ENCODE measurements at regions not wholly inside any gene's neighbourhood (a gene's known extent, or its start where the extent isn't known, plus 50 kb on each side); places are given as distances from the start of the nearest gene placed in this dataset.

DNA sequence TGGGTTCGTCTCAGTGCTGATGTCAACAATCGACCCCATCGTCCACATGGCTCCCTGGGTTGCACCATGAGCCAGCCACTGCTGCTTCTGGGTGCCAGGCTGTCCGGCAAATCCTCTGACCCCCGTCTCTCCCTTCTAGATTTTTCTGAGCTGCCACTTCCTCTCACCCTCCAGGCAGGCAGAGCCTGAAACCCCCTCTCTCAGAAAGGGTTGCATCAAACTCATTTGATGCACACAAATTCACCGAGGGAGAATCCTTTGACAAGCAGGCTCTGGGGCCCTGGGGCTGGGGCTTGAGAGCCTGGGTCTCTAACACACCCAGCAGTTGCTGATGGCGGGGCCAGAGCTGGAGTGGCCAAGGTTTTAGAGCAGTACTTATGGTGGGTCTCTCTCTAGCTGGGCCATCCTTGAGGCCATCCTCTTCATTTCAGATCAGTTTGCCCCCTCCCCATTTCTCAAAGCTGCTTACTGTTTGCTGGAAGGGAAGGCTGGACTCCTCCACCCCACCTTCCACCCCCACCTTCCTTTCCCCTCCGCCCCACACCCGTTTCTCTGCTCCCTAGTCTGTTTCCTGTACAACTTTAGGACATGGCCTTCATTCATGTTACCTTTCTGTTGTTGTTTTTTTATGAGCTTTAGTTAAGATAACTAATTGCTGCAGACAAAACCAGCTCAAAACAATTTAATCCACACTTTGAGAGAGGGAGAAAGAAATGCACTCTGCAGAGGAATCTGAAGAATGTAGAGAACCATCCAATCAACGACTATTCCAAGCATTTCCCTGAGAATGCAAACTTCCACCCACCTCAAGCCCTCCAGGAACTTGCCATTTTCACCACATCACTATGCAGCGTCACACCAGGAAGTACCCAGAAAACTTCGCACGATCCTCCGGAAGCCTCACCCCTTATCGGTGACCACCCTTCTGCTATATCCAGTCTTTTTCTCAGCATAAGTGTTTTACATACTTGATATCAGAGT is 69.5 kb downstream of the ARL4C start:
- CTCF ChIA-PET: interaction anchor here (1.1 kb wide), 1 partner anchor 19 kb away, joined by 4 read pairs; no protein-coding TSS in a partner anchor
- peak; percentile 87 for FAIRE-seq
- peak; percentile 75 for DNase-seq (ENCODE audit: low read depth, low spot score)
- H3K4me3 ChIP-seq (replicated peaks in 1 of 3; ENCODE audit: insufficient read depth in 1 of 3, low read depth in 1 of 3, low read length in 3 of 3): no peak overlapping the region
- no peaks in the 10 kb centered on the region for H3K9me3 ChIP-seq (replicated peaks; ENCODE audit: control insufficient read depth, insufficient read depth, low read length)
- H3K36me3 ChIP-seq (ENCODE audit: control insufficient read depth in 2 of 2, extremely low read depth in 1 of 2, insufficient read depth in 2 of 2, low read length in 2 of 2): no peaks in the 10 kb centered on the region
- TF ChIP-seq, protein P1, sequence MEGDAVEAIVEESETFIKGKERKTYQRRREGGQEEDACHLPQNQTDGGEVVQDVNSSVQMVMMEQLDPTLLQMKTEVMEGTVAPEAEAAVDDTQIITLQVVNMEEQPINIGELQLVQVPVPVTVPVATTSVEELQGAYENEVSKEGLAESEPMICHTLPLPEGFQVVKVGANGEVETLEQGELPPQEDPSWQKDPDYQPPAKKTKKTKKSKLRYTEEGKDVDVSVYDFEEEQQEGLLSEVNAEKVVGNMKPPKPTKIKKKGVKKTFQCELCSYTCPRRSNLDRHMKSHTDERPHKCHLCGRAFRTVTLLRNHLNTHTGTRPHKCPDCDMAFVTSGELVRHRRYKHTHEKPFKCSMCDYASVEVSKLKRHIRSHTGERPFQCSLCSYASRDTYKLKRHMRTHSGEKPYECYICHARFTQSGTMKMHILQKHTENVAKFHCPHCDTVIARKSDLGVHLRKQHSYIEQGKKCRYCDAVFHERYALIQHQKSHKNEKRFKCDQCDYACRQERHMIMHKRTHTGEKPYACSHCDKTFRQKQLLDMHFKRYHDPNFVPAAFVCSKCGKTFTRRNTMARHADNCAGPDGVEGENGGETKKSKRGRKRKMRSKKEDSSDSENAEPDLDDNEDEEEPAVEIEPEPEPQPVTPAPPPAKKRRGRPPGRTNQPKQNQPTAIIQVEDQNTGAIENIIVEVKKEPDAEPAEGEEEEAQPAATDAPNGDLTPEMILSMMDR (IDR thresholded peaks at IDR 0.05; ENCODE audit: extremely low read depth in 1 of 2, insufficient read depth in 1 of 2, low read depth in 1 of 2, low read length in 2 of 2): no peak
- TF ChIP-seq GATA2 (IDR thresholded peaks at IDR 0.05; ENCODE audit: insufficient read depth, insufficient read length, low read depth, low read length) (no peak), EZH2 (IDR thresholded peaks at IDR 0.05; ENCODE audit: borderline replicate concordance, low read depth, low read length, severe bottlenecking) (no peak), FOS (IDR thresholded peaks at IDR 0.05; ENCODE audit: borderline replicate concordance, insufficient read depth, low read length) (no peak), POLR2A (IDR thresholded peaks at IDR 0.05; ENCODE audit: low read depth, low read length) (no peak), POLR2AphosphoS5 (IDR thresholded peaks at IDR 0.05; ENCODE audit: insufficient read depth, low read depth, low read length) (peak; percentile 31)
- TF ChIP-seq, protein P2, sequence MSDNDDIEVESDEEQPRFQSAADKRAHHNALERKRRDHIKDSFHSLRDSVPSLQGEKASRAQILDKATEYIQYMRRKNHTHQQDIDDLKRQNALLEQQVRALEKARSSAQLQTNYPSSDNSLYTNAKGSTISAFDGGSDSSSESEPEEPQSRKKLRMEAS (IDR thresholded peaks at IDR 0.05; ENCODE audit: insufficient read depth, insufficient read length): no peak
- dilution Hi-C loops (cut with MboI; ENCODE audit: extremely low pct_ligation_motif_present, low sequenced_read_pairs) (no loop called here), intact Hi-C loops (cut with micrococcal nuclease) (loop anchor here (1.0 to 10.0 kb wide), 4 partner anchors 9 to 575 kb away; partner anchors contain the start of gene HJURP)
- H3K9ac ChIP-seq (replicated peaks; ENCODE audit: extremely low read depth, insufficient read depth, low read length): peak overlapping the region; percentile 4
- POLR2A ChIA-PET: interaction anchor here (0.7 to 1.0 kb wide), 2 partner anchors 18 to 21 kb away, joined by 7 to 9 read pairs; no protein-coding TSS in a partner anchor
- H3K4me1 ChIP-seq (ENCODE audit: control insufficient read depth, extremely low read depth, insufficient read depth, low read length): peaks cover 27% of the 10 kb centered on the region
- H3K9me1 ChIP-seq (replicated peaks; ENCODE audit: control insufficient read depth, extremely low read depth, insufficient read depth, low read length): no peaks in the 10 kb centered on the region
- H3K27me3 ChIP-seq (ENCODE audit: control insufficient read depth in 2 of 2, insufficient read depth in 2 of 2, low read length in 2 of 2): no peaks in the 10 kb centered on the region
- no peaks in the 10 kb centered on the region for H4K20me1 ChIP-seq (replicated peaks; ENCODE audit: control insufficient read depth, extremely low read depth, insufficient read depth, low read length)
- no peaks in the 10 kb centered on the region for H3K79me2 ChIP-seq (ENCODE audit: control insufficient read depth, insufficient read depth, low read length)
- H3K27ac ChIP-seq (ENCODE audit: insufficient read depth, low read depth, low read length): peak overlapping the region; percentile 75
- no TSS peak for BruUV-seq (replicated peaks)
- peak overlapping the region; percentile 65 for H2AFZ ChIP-seq (ENCODE audit: low read depth, low read length)
- H3K4me2 ChIP-seq (ENCODE audit: insufficient read depth, low read length): peak overlapping the region; percentile 20
